ENCODE measurements at regions not wholly inside any gene's neighbourhood (a gene's known extent, or its start where the extent isn't known, plus 50 kb on each side); places are given as distances from the start of the nearest gene placed in this dataset.

- no peak for TF ChIP-seq POLR2AphosphoS5 (IDR thresholded peaks at IDR 0.05; ENCODE audit: borderline replicate concordance, low read depth, low read length)
- no peak for TF ChIP-seq EZH2 (IDR thresholded peaks at IDR 0.05)
- no peak for TF ChIP-seq FOXP2 (optimal IDR thresholded peaks at IDR 0.05; ENCODE audit: control extremely low read depth, extremely low read length, insufficient read depth)
Observed at GRCh38 chr6:137763886-137764285, 103.2 kb upstream of the TNFAIP3 start.
